ENCODE measurements at regions not wholly inside any gene's neighbourhood (a gene's known extent, or its start where the extent isn't known, plus 50 kb on each side); places are given as distances from the start of the nearest gene placed in this dataset.

DNA sequence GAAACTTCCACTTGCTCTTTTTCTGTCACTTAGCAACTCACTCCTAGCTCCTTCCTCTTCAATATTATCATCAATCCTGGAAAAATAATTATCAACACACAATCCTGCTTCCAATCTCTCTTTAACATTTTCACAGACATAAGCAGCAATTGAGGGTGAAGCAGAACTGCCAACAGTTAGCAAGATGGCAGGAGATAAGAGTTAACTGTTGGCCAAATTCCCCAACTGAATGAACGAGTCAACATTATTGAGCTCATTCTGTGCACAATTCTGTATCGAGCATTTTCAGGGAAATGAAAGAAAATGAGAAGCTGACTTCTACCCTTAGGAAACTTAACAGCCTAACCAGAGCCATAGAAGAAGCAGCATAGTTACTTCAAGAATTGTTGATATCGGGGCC is 152.0 kb downstream of the KCNA5 start:
- Mint-ChIP-seq H3K4me1 (no peaks in the 10 kb centered on the region), H3K9me3 (no peaks in the 10 kb centered on the region), H3K36me3 (no peaks in the 10 kb centered on the region), H3K27me3 (peaks cover 5% of the 10 kb centered on the region), H3K4me3 (no peak overlapping the region), H3K27ac (no peak overlapping the region)
- CTCF ChIA-PET, result no interaction called here
- DNase-seq, result no peak

DNA sequence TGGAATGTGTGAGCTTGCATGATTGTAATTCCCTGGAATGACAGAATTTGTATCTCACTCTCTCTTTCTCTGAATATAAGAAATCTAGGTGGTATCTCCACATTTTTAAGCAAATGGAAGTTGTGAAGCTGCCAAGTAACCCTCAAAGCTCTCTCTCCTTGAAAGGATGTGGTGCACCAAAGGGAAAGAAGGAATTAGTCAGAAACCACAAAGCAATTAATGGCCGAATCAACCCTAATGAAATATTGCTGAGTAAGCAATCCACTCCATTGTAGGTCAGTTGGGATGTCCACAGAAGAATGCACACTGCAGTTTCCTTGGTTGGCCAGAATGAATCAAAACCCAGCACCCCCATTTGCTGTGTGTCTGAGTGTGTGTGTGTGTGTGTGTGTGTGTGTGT is 153.5 kb downstream of the KCNA5 start:
- Mint-ChIP-seq H3K4me3 (no peak overlapping the region), H3K4me1 (no peaks in the 10 kb centered on the region), H3K9me3 (no peaks in the 10 kb centered on the region), H3K36me3 (no peaks in the 10 kb centered on the region), H3K27ac (no peak overlapping the region), H3K27me3 (peaks cover 9% of the 10 kb centered on the region)
- no peak for DNase-seq
- CTCF ChIA-PET, result no interaction called here

DNA sequence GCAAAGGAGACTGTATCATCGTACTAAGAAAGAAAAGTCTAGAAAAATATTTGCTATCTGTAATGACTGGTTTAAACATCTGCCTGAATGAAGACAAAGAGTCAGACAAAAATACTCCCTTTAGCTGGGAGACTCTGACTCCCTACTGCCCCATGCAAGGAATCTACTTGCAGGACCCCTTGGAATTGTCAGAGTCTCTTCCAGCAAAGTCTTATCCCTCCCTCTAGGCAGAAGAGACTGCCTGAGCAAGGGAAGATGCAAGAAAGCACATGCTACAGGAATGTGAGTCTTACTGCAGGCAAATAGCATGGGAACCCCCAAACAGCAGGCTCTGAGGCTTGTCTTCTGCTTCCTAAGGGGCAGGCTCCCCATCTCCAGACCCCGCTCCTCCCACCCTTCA is 154.0 kb downstream of the KCNA5 start:
- CTCF ChIA-PET, result no interaction called here

DNA sequence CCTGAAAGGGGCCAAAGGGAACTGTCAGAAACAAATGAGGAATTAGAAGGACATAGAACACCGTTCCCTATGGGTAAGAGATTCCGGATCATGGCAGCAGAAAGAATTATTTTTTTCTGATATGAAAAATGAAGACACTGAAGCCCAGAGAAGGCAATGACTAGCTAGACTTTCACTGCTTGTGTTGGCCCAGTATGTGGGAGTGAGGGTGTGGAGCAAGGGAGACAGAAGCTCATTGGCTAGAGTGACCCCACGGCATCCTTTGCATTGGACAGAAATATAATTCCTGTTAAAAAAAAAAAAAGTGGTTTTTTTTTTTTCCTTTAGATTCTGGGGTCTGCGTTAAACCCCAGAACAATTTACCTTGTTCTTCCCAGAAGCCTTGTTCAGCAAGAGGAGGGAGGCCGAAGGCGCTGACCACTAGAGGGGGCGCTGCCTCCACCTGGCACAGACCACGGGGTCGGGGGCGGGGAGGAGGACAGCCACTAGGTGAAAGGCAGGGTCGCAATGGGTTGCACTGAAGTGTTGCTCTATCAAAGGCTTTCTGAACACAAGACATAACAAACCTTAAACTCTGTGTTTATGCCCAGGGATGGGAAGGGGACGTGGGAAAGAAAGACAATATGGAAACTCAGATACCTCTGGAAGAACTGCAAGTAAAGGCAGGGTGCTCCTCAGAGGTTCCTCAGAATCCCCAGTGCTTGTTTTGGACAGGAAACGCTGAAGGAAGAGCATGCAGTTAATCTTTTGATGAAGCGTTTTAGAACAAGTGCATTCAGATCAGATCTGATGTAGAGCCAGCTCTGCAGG is 156.8 kb downstream of the KCNA5 start:
- no peak overlapping the region for H3K27ac Mint-ChIP-seq
- H3K9me3 Mint-ChIP-seq, result no peaks in the 10 kb centered on the region
- H3K4me1 Mint-ChIP-seq, result no peaks in the 10 kb centered on the region
- peaks cover 12% of the 10 kb centered on the region for H3K27me3 Mint-ChIP-seq
- DNase-seq, result peak; percentile 34
- CTCF ChIA-PET, result no interaction called here
- H3K4me3 Mint-ChIP-seq, result no peak overlapping the region
- H3K36me3 Mint-ChIP-seq, result no peaks in the 10 kb centered on the region

More for the DNA sequence above, 154.0 kb downstream of the KCNA5 start:
- Mint-ChIP-seq H3K27ac (no peak overlapping the region), H3K36me3 (no peaks in the 10 kb centered on the region), H3K4me3 (no peak overlapping the region), H3K9me3 (no peaks in the 10 kb centered on the region), H3K27me3 (peaks cover 12% of the 10 kb centered on the region), H3K4me1 (no peaks in the 10 kb centered on the region)
- DNase-seq, result no peak

DNA sequence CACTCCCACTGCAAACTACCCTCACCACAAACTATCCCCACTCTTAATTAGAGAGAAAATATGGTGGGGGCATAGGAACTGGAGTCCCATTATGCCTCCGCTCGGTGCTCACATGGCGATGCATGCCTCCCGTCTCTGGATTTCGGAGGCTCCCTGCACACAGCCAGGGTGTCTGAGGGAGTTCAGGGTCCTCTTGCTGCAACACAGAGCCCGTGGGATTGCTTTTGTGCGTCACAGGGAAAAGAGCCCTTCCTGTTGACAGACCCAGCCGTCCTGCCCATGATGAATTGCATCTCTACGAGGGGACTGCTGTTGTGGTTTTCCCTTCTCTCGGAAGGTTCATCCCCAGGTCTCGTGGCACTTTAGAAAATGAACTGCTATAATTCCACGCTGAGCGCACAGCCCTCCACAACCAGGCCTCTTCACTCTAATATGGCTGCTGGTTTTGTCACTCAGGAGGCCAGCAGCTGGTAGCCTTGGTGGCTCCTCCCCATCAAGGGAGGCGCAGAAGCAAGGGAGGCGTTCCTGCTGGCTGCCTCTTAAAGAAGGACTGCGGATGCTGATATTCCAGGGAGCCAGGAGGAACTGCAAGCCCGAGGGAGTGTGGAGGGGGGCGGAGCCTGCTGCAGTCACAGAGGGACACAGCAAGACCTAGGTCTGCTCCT is 158.0 kb downstream of the KCNA5 start:
- Mint-ChIP-seq H3K4me1 (no peaks in the 10 kb centered on the region), H3K36me3 (no peaks in the 10 kb centered on the region), H3K27ac (no peak overlapping the region), H3K4me3 (no peak overlapping the region), H3K27me3 (peaks cover 12% of the 10 kb centered on the region), H3K9me3 (no peaks in the 10 kb centered on the region)
- CTCF ChIA-PET, result no interaction called here
- no peak for DNase-seq

DNA sequence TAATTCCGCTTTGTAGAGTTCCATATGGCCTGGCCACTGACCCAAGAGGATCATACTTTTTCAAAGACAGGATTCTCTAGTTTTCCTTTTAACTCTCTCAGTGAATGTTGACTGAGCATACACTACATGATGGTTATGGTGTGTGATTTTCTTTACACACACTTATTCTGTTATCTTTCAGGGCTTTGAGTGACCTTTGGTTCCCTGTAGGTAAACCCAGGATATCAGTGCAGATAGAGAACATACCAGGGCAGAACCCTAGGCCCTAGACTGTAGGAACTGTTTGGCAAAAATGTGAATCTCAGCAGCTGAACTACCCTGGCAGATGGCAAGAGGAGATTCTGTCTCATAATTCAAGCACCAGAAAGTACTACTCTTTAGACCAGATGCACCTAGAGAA is 159.6 kb downstream of the KCNA5 start:
- H3K36me3 Mint-ChIP-seq, result no peaks in the 10 kb centered on the region
- CTCF ChIA-PET, result no interaction called here
- H3K4me1 Mint-ChIP-seq, result no peaks in the 10 kb centered on the region
- no peak for DNase-seq
- no peak overlapping the region for H3K27ac Mint-ChIP-seq
- peaks cover 12% of the 10 kb centered on the region for H3K27me3 Mint-ChIP-seq
- no peak overlapping the region for H3K4me3 Mint-ChIP-seq
- no peaks in the 10 kb centered on the region for H3K9me3 Mint-ChIP-seq

DNA sequence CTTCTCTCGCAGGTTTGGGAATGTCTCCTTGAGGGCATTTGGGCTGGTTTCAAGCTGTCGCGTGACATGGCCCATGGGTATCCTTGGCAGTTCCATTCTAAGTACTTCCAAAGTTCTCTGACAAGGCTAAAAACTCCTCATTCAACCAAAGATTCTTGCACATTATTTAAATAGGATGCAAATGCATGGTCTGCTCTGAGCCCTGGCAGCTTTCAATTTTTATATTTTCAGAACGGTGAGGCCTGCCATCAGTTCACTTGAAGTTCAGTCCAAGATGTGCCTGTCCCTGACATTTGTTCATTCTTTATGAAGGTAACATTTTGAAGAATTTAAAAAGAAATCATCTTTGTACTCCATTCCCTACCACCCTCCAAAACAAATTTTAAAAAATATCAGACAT is 160.0 kb downstream of the KCNA5 start:
- H3K9me3 Mint-ChIP-seq, result no peaks in the 10 kb centered on the region
- peaks cover 12% of the 10 kb centered on the region for H3K27me3 Mint-ChIP-seq
- H3K27ac Mint-ChIP-seq, result no peak overlapping the region
- CTCF ChIA-PET, result no interaction called here
- H3K4me1 Mint-ChIP-seq, result no peaks in the 10 kb centered on the region
- no peak for DNase-seq
- no peaks in the 10 kb centered on the region for H3K36me3 Mint-ChIP-seq
- H3K4me3 Mint-ChIP-seq, result no peak overlapping the region

DNA sequence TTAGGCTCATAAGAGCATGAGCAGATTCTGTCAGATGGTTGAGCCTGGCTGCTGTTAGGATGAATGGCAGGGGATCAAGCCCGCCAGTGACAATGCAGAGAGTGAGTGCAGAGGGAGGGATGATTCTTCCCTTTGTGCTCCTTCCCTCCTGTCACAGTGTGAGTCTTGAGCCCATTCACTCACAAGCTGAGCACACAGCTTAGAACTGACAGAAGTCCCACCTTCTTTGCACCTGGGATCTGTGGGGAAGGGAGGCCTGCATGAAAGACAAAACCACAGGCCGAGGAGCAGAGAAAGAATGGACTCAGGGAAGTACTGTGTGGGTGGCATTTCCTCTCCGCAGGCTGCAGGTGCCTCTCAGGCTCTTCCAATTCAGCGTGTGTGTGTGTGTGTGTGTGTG is 160.6 kb downstream of the KCNA5 start:
- H3K36me3 Mint-ChIP-seq, result no peaks in the 10 kb centered on the region
- no peaks in the 10 kb centered on the region for H3K9me3 Mint-ChIP-seq
- CTCF ChIA-PET, result no interaction called here
- peaks cover 12% of the 10 kb centered on the region for H3K27me3 Mint-ChIP-seq
- H3K27ac Mint-ChIP-seq, result no peak overlapping the region
- no peak overlapping the region for H3K4me3 Mint-ChIP-seq
- H3K4me1 Mint-ChIP-seq, result no peaks in the 10 kb centered on the region
- no peak for DNase-seq

DNA sequence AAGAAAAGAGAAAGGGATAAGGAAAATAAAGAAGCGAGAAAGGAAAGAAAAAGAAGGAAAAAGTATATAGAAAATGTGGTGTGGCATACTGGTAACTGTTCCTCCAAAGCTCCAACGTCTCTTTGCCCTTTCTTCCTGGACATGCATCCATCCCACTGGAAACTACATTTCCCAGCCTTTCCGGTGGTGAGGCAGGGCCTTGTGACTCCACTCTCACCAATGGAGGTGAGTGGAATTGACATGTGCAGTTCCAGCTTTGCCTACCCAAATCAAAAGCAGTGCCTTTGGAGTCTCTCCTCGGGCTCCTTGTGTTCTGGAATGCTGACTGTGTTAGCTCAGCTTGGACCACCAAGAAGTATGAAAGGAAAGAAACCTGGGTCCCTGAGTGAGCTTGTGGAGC is 161.2 kb downstream of the KCNA5 start:
- no peaks in the 10 kb centered on the region for H3K36me3 Mint-ChIP-seq
- H3K27me3 Mint-ChIP-seq, result peaks cover 12% of the 10 kb centered on the region
- DNase-seq, result no peak
- no peak overlapping the region for H3K27ac Mint-ChIP-seq
- H3K4me3 Mint-ChIP-seq, result no peak overlapping the region
- no peaks in the 10 kb centered on the region for H3K4me1 Mint-ChIP-seq
- no peaks in the 10 kb centered on the region for H3K9me3 Mint-ChIP-seq
- CTCF ChIA-PET, result no interaction called here

DNA sequence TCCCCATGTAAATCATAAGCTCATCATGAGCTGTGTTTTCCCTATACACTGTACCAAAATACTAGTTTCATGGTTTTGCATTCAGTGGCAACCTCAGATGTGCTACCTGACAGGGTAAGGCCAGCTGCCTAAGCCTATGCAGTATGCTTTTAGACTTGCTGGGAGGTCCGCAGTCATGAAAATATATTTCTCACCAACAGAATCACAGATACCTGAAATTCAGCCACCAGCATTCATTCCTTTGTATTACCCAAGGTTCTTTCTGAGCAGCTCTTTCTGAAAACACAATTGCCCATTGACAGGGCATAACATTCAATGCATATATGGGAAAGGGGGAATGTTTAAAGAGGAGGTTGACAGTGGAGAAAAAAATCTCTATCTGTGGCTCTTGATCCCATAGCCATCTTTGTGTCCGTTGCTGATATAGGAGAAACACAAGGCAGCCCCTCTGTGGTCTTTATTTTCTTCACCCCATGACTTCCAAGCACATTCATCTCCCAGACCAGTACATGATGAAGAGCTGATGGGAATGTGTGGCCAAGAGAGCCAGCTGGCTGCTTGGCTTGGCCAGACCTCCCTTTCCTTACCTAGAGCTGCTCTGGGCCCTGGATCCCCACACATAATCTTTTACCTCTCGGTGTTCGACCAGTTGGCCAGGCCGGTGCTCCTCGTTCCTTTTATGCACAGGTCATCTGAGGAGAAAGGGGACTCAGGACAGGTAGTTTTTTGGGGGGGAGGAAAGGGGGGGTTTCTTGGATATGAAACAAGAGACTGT is 162.9 kb downstream of the KCNA5 start:
- Mint-ChIP-seq H3K27me3 (peaks cover 3% of the 10 kb centered on the region), H3K4me3 (no peak overlapping the region), H3K4me1 (no peaks in the 10 kb centered on the region), H3K36me3 (no peaks in the 10 kb centered on the region), H3K9me3 (no peaks in the 10 kb centered on the region), H3K27ac (no peak overlapping the region)
- CTCF ChIA-PET, result interaction anchor here (1.1 kb wide), 1 partner anchor 15 kb away, joined by 3 read pairs; no protein-coding TSS in a partner anchor
- no peak for DNase-seq

DNA sequence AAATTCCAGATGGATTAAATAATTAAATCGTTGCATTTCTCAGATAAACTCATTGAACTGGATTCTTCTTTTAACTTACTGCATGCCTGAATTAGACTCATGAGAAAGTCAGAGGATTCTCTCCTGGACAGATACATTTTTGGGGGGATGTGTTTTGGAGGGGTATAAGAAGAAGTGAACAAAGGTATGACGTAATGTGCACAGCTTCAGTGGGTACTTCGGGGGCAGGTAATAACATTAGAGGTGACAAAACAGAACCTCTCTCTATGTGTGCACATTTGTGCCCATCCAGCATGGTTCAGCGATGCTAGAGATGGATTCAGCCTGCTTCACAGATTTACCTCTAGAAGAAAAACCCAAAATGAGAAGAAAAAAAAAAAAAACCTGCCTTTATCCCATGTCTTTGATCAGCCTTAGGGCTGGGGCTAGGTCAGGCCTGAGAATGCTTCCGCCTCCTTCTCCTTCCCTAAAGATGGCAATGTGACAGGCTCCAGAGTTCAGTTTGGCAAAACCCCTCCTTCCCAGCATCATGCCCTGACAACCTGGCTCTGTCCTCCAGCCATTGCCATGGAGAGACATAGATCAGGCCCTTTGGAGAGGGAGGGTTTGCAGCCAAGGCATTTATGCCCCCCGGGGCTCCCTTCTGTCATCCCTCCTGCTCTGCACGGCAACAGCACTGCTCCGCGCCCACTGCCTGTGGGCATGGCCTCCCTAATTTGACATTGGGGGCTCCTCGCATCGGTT is 166.7 kb downstream of the KCNA5 start:
- DNase-seq, result no peak
- CTCF ChIA-PET, result no interaction called here
- H3K4me3 Mint-ChIP-seq, result no peak overlapping the region

DNA sequence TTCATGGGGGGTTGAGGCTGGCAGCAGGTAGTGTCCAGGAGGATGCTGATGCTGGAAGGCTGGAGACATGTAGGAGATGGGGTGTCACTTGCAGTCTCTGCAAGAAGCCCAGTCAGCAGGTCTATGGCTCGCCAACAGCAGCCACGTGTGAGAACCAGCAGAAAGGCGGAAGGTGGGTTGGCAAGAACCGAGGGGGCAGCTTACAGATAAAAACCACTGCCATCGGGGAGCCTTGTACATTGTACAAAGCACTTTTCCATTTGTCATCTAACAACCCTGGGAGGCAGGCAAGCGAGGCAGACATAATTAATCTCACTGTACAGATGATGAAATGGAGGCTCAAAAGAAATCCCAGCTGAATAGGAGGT is 167.2 kb downstream of the KCNA5 start:
- H3K36me3 Mint-ChIP-seq, result no peaks in the 10 kb centered on the region
- no peak overlapping the region for H3K4me3 Mint-ChIP-seq
- no peaks in the 10 kb centered on the region for H3K4me1 Mint-ChIP-seq
- no peak for DNase-seq
- peaks cover 12% of the 10 kb centered on the region for H3K27me3 Mint-ChIP-seq
- no peak overlapping the region for H3K27ac Mint-ChIP-seq
- H3K9me3 Mint-ChIP-seq, result no peaks in the 10 kb centered on the region
- CTCF ChIA-PET, result no interaction called here

More for the DNA sequence above, 166.7 kb downstream of the KCNA5 start:
- Mint-ChIP-seq H3K27ac (no peak overlapping the region), H3K4me1 (no peaks in the 10 kb centered on the region), H3K36me3 (no peaks in the 10 kb centered on the region), H3K27me3 (peaks cover 12% of the 10 kb centered on the region), H3K9me3 (no peaks in the 10 kb centered on the region)

DNA sequence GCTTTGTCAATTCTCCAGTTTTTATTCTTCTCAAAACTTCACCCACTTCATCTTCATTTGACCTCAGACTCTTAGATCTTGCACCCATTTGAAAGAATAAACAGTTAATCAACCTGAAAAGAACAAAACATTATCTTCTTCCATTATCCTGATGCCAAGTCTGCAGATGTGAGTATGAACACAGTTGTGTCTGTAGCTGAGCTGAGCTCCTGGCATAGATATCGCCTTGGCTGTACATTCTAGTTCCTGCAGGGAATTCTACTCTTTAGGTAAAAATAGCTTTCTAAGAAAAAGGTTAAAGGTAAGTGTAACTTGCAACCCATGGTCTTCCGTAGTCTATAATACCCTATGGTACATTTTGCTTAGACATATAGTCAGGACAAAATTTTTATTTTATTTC is 169.7 kb downstream of the KCNA5 start:
- H3K9me3 Mint-ChIP-seq, result no peaks in the 10 kb centered on the region
- no peaks in the 10 kb centered on the region for H3K36me3 Mint-ChIP-seq
- no peak overlapping the region for H3K4me3 Mint-ChIP-seq
- peaks cover 12% of the 10 kb centered on the region for H3K27me3 Mint-ChIP-seq
- no peaks in the 10 kb centered on the region for H3K4me1 Mint-ChIP-seq
- DNase-seq, result no peak
- CTCF ChIA-PET, result no interaction called here
- no peak overlapping the region for H3K27ac Mint-ChIP-seq

DNA sequence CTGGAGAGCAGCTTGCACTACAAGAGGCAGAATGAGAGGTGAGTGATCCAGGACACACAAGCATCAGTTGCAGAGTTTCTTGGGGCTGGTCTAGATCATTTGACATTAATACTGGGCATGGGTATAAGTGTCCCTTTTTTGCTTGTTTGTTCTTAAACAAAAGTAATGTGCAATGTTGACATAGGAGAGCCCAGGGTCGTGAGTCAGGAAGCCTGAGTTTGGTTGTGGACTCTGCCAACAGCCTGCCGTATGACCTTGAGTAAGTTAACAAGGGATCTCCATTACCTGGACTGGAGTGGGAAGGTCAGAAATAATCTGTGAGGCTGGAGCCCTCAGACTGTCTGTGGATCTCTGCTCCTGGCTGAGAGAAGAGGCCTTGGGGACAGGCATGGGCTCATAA is 170.3 kb downstream of the KCNA5 start:
- no peak for DNase-seq
- H3K9me3 Mint-ChIP-seq, result no peaks in the 10 kb centered on the region
- no peaks in the 10 kb centered on the region for H3K36me3 Mint-ChIP-seq
- CTCF ChIA-PET, result no interaction called here
- peaks cover 12% of the 10 kb centered on the region for H3K27me3 Mint-ChIP-seq
- no peak overlapping the region for H3K27ac Mint-ChIP-seq
- no peak overlapping the region for H3K4me3 Mint-ChIP-seq
- no peaks in the 10 kb centered on the region for H3K4me1 Mint-ChIP-seq
